SW 1271 (cell line): ENCODE measurements at regions not wholly inside any gene's neighbourhood (a gene's known extent, or its start where the extent isn't known, plus 50 kb on each side); places are given as distances from the start of the nearest gene placed in this dataset.

ENCODE experiments used
- DNase-seq, 2 experiments: peaks; one replicate each; lab custom pipeline; 2025; lab: John Stamatoyannopoulos, UW

- DNase-seq, result no peak
These were observed 159.2 kb downstream of the RHOU start for GRCh38 chr1:228894442-228894989.

- no peak for DNase-seq
These were observed 162.6 kb downstream of the RHOU start for GRCh38 chr1:228897901-228898300.

GRCh38 chr1:228898582-228898992 is 163.3 kb downstream of the RHOU start:
- DNase-seq, result no peak

DNA sequence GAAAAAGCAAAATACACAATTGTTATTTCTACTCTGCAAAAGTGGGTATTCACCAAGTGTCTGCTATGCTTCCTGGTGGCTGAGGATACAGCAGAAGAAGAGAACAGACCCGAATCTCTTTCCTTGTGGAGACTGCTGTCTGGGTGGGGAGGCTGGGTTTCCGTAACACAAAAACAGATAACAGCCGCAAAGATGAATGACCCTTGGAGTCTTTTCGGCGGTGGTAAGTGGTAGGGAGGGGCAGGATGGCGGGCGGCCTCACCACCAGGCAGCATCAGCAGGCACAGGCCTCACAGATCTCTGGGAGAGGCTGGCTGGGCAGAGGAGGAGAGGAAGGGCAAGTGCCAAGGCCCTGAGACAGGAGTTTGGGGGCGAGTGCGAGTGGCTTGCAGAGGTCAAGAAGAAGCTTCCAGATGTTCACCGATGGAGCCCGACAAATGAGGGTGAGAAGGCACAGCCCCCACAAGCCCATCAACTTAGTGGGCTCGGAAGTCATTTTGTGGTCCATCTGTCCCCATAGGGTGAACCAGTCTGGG is 164.2 kb downstream of the RHOU start:
- DNase-seq, result no peak

GRCh38 chr1:228900099-228900885 is 165.0 kb downstream of the RHOU start:
- no peak for DNase-seq

DNA sequence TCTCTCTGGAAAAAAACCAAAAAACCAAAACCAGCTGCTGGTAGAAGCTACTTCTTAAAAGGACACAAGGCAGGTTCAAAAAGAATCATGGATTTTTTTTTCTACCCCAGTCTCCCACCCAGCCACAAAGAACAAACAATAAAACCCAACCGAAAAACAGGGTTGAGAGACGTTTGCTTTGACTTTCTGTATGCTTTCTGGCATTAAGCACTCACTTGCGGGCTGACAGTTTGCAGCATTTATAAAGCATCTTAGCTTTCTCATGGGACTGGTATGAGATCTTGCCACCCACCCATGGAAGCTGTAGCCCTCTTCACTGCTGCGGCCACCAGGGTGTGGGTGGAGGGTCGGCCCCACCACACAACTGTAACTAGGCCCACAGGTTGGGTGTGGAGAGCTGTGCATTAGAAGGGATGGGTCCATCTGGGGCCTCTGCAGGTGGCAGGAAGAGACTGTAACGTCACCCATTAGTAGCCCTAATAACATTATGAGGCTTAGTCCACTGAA is 165.7 kb downstream of the RHOU start:
- no peak for DNase-seq

DNA sequence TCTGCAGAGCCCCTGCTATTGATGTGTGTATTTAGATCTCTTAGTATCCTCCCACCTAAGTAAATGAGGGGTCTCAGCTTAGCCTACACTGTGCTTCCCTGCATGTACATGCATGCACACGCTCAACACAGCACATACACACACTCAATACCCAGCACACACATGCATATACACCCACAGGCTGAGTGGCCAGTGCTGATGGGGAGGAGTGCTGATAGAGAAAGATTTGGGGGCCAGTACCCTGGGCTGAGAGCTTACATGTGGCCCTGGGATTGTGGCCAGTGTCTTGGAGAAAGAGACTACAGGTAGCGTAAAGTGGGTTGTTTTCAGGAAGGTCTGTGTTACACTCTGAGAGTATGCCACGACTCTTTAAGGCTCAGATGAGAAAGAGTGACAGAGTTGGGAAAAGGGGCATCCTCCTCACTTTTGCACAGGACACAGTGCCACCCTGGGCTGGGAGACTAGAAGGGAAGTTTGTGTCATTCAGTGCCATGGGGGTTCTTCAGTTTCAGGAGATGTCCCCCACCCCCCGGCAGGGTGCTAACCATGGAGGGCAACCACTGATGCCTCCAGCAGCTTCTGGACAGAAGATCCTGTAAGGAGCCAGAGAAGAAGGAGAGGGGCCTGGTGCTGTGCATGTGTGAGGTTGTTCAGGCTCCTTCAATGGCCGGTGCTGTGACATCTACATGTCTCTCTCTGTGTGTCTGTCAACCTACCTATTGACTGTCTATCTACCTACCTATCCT is 166.8 kb downstream of the RHOU start:
- DNase-seq, result no peak

GRCh38 chr1:228902781-228903433 is 167.6 kb downstream of the RHOU start:
- peak in 1 of 2 experiments; percentile 14 for DNase-seq

- DNase-seq, result no peak
These were observed 168.3 kb downstream of the RHOU start for GRCh38 chr1:228903434-228904071.

DNA sequence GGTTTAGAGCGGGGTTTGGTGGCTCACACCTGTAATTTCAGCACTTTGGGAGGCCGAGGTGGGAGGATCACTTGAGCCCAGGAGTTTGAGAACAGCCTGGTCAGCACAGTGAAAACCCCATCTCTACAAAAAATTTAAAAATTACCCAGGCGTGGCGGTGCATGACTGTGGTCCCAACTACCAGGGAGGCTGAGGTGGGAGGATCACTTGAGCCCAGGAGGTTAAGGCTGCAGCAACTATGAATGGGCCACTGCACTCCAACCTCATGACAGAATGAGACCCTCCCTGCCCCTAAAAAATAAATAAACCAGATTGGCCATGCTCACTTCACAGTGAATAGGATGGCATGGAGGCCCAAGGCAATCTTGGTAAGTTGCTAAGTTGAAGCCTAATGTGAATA is 168.9 kb downstream of the RHOU start:
- DNase-seq, result no peak

GRCh38 chr1:228905701-228906101 is 170.4 kb downstream of the RHOU start:
- DNase-seq, result no peak

- DNase-seq, result no peak
These were observed 171.1 kb downstream of the RHOU start for GRCh38 chr1:228906223-228906860.

DNA sequence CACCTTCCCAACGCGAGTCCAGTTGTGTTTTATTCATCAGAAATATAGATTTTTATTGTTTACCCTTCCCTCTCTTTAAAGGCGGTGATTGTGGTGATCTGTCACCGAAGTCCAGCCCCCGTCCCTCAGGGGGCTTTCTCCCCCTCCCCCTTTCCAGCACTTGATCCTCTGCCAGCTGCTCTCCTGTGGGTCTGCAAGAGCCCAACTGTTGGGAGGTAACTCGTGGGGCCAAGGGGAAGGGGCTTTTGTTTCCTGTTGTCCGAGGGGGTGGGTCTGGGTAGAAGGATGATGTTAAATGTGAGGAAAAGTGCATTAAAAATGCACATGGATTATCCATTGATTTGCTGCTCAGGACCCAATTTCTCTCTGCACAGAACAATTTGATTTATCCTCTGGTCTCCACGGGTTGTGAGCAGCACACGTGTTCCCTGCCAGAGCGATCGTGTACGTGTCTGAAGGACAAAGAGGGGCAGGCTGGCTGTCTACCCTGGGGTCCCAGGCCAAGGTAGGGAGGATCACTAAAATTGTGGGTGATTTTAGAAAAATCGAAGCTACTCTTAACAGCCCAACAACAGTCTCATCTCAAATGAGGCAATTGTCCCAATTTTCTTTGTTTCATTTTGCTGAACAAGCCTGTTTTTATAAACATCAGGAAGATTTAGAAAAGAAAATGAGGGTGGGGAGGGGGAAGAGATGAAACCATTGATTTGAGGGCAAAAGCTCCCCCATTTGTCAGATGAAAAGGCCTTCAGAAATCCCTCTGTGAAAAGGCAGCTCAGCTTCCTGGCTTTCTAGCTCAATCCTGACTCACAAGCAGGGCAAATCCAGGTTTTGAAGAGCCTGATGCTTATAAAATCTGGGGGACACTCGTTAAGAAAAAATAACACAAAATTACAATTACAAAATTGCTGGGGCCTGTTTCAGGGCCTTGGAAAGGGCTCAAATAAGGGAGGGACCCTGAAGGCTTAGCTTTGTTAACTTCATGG is 176.2 kb downstream of the RHOU start:
- no peak for DNase-seq

DNA sequence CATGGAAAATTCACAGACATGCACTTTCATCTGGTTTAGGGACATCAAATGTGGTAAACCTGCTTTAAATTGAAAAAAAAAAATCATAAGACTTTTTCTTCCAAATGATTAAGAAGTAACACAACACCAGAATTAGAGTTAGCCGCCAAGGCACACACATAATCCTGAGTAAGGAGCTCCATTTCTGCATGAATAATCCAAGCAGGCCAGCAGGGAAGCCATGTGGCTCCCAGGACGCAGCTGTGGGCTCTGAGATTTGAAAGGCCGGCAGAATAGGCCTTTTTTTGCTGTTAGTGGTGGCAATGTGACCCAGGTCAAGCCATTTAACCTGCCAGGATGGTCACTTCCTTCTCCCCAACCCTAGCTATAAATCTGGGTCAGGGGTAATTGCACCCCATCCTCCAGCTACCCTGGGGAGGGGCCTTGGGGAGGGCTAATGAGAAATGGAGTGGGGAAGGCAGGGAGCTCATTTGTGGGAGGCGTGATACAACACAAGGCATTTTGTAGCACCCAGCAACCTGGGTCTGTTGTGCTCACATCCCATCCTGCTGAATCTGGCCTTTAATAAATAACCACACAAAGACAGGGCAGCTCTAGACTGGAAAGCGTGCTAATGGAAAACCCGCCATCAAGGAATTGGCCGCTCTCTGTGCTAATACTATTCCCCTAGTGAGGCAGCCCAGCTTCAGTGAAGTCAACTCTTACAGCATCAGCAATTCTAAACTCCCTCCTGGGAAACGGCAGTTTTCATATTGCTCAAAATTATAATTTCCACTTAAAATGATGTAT is 178.5 kb downstream of the RHOU start:
- no peak for DNase-seq

- DNase-seq, result no peak
These were observed 179.4 kb downstream of the RHOU start for GRCh38 chr1:228914700-228915099.

- DNase-seq, result no peak
These were observed 182.1 kb downstream of the RHOU start for GRCh38 chr1:228917342-228917741.

- no peak for DNase-seq
These were observed 182.5 kb downstream of the RHOU start for GRCh38 chr1:228917755-228918154.

DNA sequence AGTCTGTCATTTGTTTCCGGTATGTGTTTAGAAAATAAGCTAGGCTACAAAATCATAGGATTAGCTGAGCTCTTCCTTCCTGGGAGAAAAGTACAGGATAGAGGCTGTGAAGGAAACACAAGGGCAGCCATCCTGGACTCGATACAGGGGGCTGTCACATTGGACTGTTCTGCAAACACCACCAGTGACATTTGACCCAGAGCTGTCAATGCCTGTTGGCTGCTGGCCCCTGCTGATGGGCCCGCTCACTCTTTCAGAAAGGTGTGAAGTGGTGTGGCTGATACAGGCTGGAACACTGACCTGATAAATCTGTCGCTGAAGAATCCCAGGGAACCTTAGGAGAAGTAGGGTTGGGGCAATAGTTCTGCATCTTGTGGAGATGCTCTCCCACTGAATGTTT is 183.1 kb downstream of the RHOU start:
- no peak for DNase-seq

- no peak for DNase-seq
These were observed 184.6 kb downstream of the RHOU start for GRCh38 chr1:228919914-228920313.
